GM12878 (cell line): ENCODE measurements at regions not wholly inside any gene's neighbourhood (a gene's known extent, or its start where the extent isn't known, plus 50 kb on each side); places are given as distances from the start of the nearest gene placed in this dataset.

Experiments used
- ATAC-seq: fragments of 200-7000 bp; cut with Tn5 transposase; 3 replicates; pipeline ENCODE4 v1.9.1; 2020; ENCODE audit warnings: mild to moderate bottlenecking, moderate library complexity
- BruUV-seq: library from RNA; stranded (reverse); fragments of 400-500 nt; replicated peaks from 2 replicates; lab custom pipeline; 2021; lab: Mats Ljungman, UMichigan
- CTCF ChIA-PET: fragments of 300-600 bp; sonication (Branson Sonifier 250); formaldehyde crosslinking; extraction: SDS; loops from one replicate; lab custom pipeline; 2021; ENCODE audit warnings: inconsistent platforms; lab: Yijun Ruan, JAX
- POLR2A ChIA-PET: fragments of 350-600 bp; formaldehyde crosslinking; extraction: SDS; loops from one replicate; lab custom pipeline; 2021; ENCODE audit warnings: inconsistent platforms; lab: Charles Lee
- RAD21 ChIA-PET: fragments of 300-600 bp; sonication (Branson Sonifier 250); formaldehyde crosslinking; loops from one replicate; lab custom pipeline; 2023; ENCODE audit warnings: antibody characterized with exemption; ENCODE audit not compliant: unreplicated experiment; lab: Charles Lee
- SMC1A ChIA-PET: fragments of 300-600 bp; sonication (Branson Sonifier 250); formaldehyde crosslinking; loops from one replicate; lab custom pipeline; 2023; ENCODE audit not compliant: unreplicated experiment, uncharacterized antibody; lab: Charles Lee
- DNase-seq: peaks from one replicate; pipeline ENCODE4 v3.0.0-alpha.2; 2011; ENCODE audit warnings: low read depth, low spot score
- FAIRE-seq: peaks from 3 replicates; lab custom pipeline; 2011; peaks lifted over from hg19 to GRCh38; lab: Jason Lieb, UNC
- H2AFZ ChIP-seq: 2 replicates; pipeline ENCODE4 v1.6.0; 2011; ENCODE audit warnings: low read depth, low read length, control low read depth; ENCODE audit not compliant: control insufficient read depth
- H3K27ac ChIP-seq: 2 replicates; pipeline ENCODE4 v1.5.1; 2011; ENCODE audit warnings: control low read depth; ENCODE audit not compliant: control insufficient read depth, insufficient read depth
- H3K27me3 ChIP-seq, 2 experiments: replicated peaks in 1 of 2; 2 replicates each; pipeline versions ENCODE4 v1.6.0 to v1.6.1; 2011; ENCODE audit warnings: low read length in 1 of 2; ENCODE audit not compliant: control insufficient read depth in 2 of 2, insufficient read depth in 2 of 2
- H3K36me3 ChIP-seq, 2 experiments: 2 replicates each; pipeline ENCODE4 v1.5.1; 2011; ENCODE audit warnings: low read length in 1 of 2; ENCODE audit not compliant: control insufficient read depth in 2 of 2, insufficient read depth in 2 of 2
- H3K4me1 ChIP-seq: 2 replicates; pipeline ENCODE4 v1.6.1; 2011; ENCODE audit warnings: mild to moderate bottlenecking, low read length, moderate library complexity, mixed read lengths; ENCODE audit not compliant: control insufficient read depth, insufficient read depth
- H3K4me2 ChIP-seq: 2 replicates; pipeline ENCODE4 v1.6.0; 2011; ENCODE audit warnings: control low read depth; ENCODE audit not compliant: control insufficient read depth, insufficient read depth
- H3K4me3 ChIP-seq: fragments of 200-600 bp; sonication (generic); 2 replicates; pipeline ENCODE4 v1.5.1; 2016
- H3K79me2 ChIP-seq: 2 replicates; pipeline ENCODE4 v1.6.0; 2011; ENCODE audit warnings: low read length; ENCODE audit not compliant: control insufficient read depth, insufficient read depth
- H3K9ac ChIP-seq: 2 replicates; pipeline ENCODE4 v1.8.0; 2011; ENCODE audit warnings: low read length, control low read depth, mixed read lengths; ENCODE audit not compliant: control insufficient read depth, insufficient read depth
- H3K9me3 ChIP-seq: replicated peaks from 3 replicates; pipeline ENCODE4 v1.5.1; 2011; ENCODE audit warnings: mild to moderate bottlenecking, low read length; ENCODE audit not compliant: control insufficient read depth, insufficient read depth
- H4K20me1 ChIP-seq: 2 replicates; pipeline ENCODE4 v1.6.0; 2011; ENCODE audit not compliant: control insufficient read depth, insufficient read depth
- BCL3 ChIP-seq: IDR thresholded peaks from 2 replicates; pipeline ENCODE4 v1.6.1; 2011; ENCODE audit warnings: borderline replicate concordance, low read depth, mild to moderate bottlenecking, moderate library complexity, low read length; ENCODE audit not compliant: insufficient read depth, poor library complexity, severe bottlenecking
- CREB1 ChIP-seq: IDR thresholded peaks from 2 replicates; pipeline ENCODE4 v1.6.1; 2012; ENCODE audit warnings: low read depth, mild to moderate bottlenecking, inconsistent platforms
- GATAD2B ChIP-seq: fragments of 450-650 bp; conservative IDR thresholded peaks from 2 replicates; pipeline ENCODE4 v1.6.1; 2017; ENCODE audit warnings: low read depth, mild to moderate bottlenecking, moderate library complexity
- KLF5 ChIP-seq: fragments of 450-650 bp; IDR thresholded peaks from 2 replicates; pipeline ENCODE4 v1.6.1; 2014; ENCODE audit warnings: mild to moderate bottlenecking; ENCODE audit not compliant: partially characterized antibody
- MLLT1 ChIP-seq: fragments of 450-650 bp; IDR thresholded peaks from 2 replicates; pipeline ENCODE4 v1.6.1; 2016; ENCODE audit warnings: mild to moderate bottlenecking
- RFX5 ChIP-seq: IDR thresholded peaks from 2 replicates; pipeline ENCODE4 v1.6.1; 2011; ENCODE audit warnings: low read depth, low read length, improper control_type of control experiment
- ZSCAN29 ChIP-seq: fragments of 450-650 bp; IDR thresholded peaks from 2 replicates; pipeline ENCODE4 v1.6.1; 2017; ENCODE audit warnings: mild to moderate bottlenecking, moderate library complexity
- WGBS: methylation state at CpG from one replicate; pipeline ENCODE4 v1.1.6; 2016; ENCODE audit warnings: low lambda C conversion rate; ENCODE audit not compliant: insufficient replicate concordance, insufficient coverage; ENCODE audit errors: missing lambda C conversion rate; 5-methylcytosine and 5-hydroxymethylcytosine counted together
- in situ Hi-C: fragments of 300-500 bp; cut with MboI; formaldehyde crosslinking; loops from 9 replicates; pipeline ENCODE4 v1.14.3; 2018; ENCODE audit warnings: mixed read lengths
- intact Hi-C: fragments of 100-400 bp; cut with micrococcal nuclease; formaldehyde crosslinking; loops from one replicate; pipeline ENCODE4 v1.14.2; 2022; ENCODE audit not compliant: unreplicated experiment

GRCh38 chr20:61169874-61170273 is 82.2 kb upstream of the CDH4 start:
- Histone ChIP-seq H4K20me1 (no peaks in the 10 kb centered on the region), H3K27me3 (no peaks in the 10 kb centered on the region), H3K79me2 (no peaks in the 10 kb centered on the region), H3K4me1 (no peaks in the 10 kb centered on the region), H3K36me3 (no peaks in the 10 kb centered on the region), H3K27ac (no peak overlapping the region), H3K4me3 (no peak overlapping the region), H3K9me3 (no peaks in the 10 kb centered on the region; the same call in 2 of the 3 replicates), H2AFZ (no peak overlapping the region), H3K4me2 (no peak overlapping the region), H3K9ac (no peak overlapping the region)
- TF ChIP-seq MLLT1 (no peak), RFX5 (no peak)
- POLR2A ChIA-PET, result no interaction called here
- FAIRE-seq, result no peak
- no peak for ATAC-seq
- SMC1A ChIA-PET, result no interaction called here
- 26% methylated on average over 8 of the region's 8 CpGs for WGBS
- no peak for DNase-seq
- CTCF ChIA-PET, result no interaction called here
- in situ Hi-C loops (loop anchor here (5.0 kb wide), 1 partner anchor 48 kb away; no protein-coding TSS in a partner anchor), intact Hi-C loops (no loop called here)
- no TSS peak for BruUV-seq
- RAD21 ChIA-PET, result no interaction called here

- intact Hi-C loops, result no loop called here
- ChIA-PET RAD21 (no interaction called here), SMC1A (no interaction called here), CTCF (interaction anchor here (0.6 kb wide), 1 partner anchor 1033 kb away, joined by 3 read pairs; no protein-coding TSS in a partner anchor), POLR2A (no interaction called here)
- FAIRE-seq (no peak), DNase-seq (no peak), ATAC-seq (no peak)
- H3K79me2 ChIP-seq, result no peaks in the 10 kb centered on the region
- 18% methylated on average over 11 of the region's 11 CpGs for WGBS
- BruUV-seq, result no TSS peak
- H3K36me3 ChIP-seq, result no peaks in the 10 kb centered on the region
- in situ Hi-C loops, result loop anchor here (5.0 kb wide), 1 partner anchor 48 kb away; no protein-coding TSS in a partner anchor
- no peaks in the 10 kb centered on the region for H4K20me1 ChIP-seq
- H3K9ac ChIP-seq, result no peak overlapping the region
- no peaks in the 10 kb centered on the region for H3K4me1 ChIP-seq
- H3K9me3 ChIP-seq, result no peaks in the 10 kb centered on the region; the same call in 2 of the 3 replicates
- no peak overlapping the region for H3K27ac ChIP-seq
- H3K27me3 ChIP-seq, result no peaks in the 10 kb centered on the region
- H3K4me2 ChIP-seq, result no peak overlapping the region
- no peak overlapping the region for H3K4me3 ChIP-seq
- no peak overlapping the region for H2AFZ ChIP-seq
- no peak for TF ChIP-seq ZSCAN29
- TF ChIP-seq CREB1, result no peak
- no peak for TF ChIP-seq KLF5
- TF ChIP-seq BCL3, result no peak
- TF ChIP-seq GATAD2B, result no peak
These were observed 81.4 kb upstream of the CDH4 start for GRCh38 chr20:61170496-61171320.
